Activated T-cell treated with anti-CD3 and anti-CD28 coated beads, Interleukin-2, amount 50 U/mL, for 24 hours (primary cell): ENCODE measurements at regions not wholly inside any gene's neighbourhood (a gene's known extent, or its start where the extent isn't known, plus 50 kb on each side); places are given as distances from the start of the nearest gene placed in this dataset.
"Not testable (repeated sequence)": the region's sequence is repeated elsewhere in the genome, so short reads cannot be mapped to it uniquely, and the experiment has no call there.

Experiments
- DNase-seq: peaks from one replicate; pipeline ENCODE4 v3.0.0-alpha.2; 2020
- H3K27ac Mint-ChIP-seq: 2 replicates; pipeline ENCODE4 v1.8.0; 2020; ENCODE audit warnings: mild to moderate bottlenecking, mixed read lengths
- H3K27me3 Mint-ChIP-seq: 2 replicates; pipeline ENCODE4 v1.8.0; 2020; ENCODE audit warnings: mixed read lengths
- H3K36me3 Mint-ChIP-seq: 2 replicates; pipeline ENCODE4 v1.8.0; 2020; ENCODE audit warnings: low read depth, mixed read lengths
- H3K4me1 Mint-ChIP-seq: 2 replicates; pipeline ENCODE4 v1.8.0; 2020; ENCODE audit warnings: low read depth, mixed read lengths
- H3K4me3 Mint-ChIP-seq: 2 replicates; pipeline ENCODE4 v1.8.0; 2020; ENCODE audit warnings: mild to moderate bottlenecking, moderate library complexity, mixed read lengths
- H3K9me3 Mint-ChIP-seq: 2 replicates; pipeline ENCODE4 v1.8.0; 2020; ENCODE audit warnings: mixed read lengths

DNA sequence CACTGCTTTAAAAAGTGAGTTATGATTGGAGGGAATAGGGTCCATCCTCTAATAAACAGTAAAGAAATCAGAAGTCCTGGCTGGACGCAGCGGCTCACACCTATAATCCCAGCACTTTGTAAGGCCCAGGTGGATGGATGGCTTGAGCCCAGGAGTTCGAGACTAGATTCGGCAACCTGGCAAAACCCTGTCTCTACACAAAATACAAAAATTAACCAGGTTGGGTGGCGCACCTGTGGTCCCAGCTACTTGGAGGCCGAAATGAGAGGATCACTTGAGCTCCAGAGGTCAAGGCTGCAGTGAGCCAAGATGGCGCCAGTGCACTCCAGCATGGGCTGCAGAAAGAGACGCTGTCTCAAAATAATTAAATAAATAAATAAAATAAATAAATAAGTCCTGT, 171.2 kb downstream of the POTEB3 start:
- H3K4me1 Mint-ChIP-seq, result peaks cover 9% of the 10 kb centered on the region
- no peak for DNase-seq
- H3K4me3 Mint-ChIP-seq, result no peak overlapping the region
- H3K27me3 Mint-ChIP-seq, result peaks cover 8% of the 10 kb centered on the region
- no peak overlapping the region for H3K27ac Mint-ChIP-seq
- H3K36me3 Mint-ChIP-seq, result no peaks in the 10 kb centered on the region
- H3K9me3 Mint-ChIP-seq, result no peaks in the 10 kb centered on the region

DNA sequence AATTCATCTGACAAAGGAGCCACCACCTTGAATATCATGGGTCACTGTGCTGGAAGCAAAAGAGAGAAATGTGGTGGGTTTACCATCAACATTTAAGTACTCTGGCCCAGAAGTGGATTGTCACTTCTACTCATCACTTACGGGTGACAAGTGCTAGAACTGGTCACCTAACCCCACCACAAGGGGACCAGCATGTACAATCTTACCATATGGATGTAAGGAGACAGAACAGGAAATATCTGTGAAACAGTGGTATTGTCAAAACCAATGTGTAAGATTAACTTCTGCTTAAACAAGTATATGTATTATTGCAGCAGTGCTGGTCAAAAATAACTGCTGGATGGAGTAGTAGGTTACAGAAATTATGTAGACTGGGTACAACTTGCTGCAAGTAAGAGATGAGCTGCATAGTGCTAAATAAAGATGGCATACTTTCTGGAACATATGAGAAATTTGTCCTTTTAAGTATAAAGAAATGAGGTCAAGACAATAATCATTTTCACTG, 171.8 kb downstream of the POTEB3 start:
- peaks cover 9% of the 10 kb centered on the region for H3K4me1 Mint-ChIP-seq
- H3K4me3 Mint-ChIP-seq, result no peak overlapping the region
- H3K27me3 Mint-ChIP-seq, result peaks cover 8% of the 10 kb centered on the region

GRCh38 chr15:21267671-21268395, 172.5 kb downstream of the POTEB3 start:
- Mint-ChIP-seq H3K4me1 (peaks cover 9% of the 10 kb centered on the region), H3K27ac (no peak overlapping the region), H3K27me3 (peaks cover 8% of the 10 kb centered on the region), H3K9me3 (no peaks in the 10 kb centered on the region), H3K36me3 (no peaks in the 10 kb centered on the region), H3K4me3 (no peak overlapping the region)
- DNase-seq, result no peak

More for the DNA sequence above, 171.8 kb downstream of the POTEB3 start:
- Mint-ChIP-seq H3K9me3 (no peaks in the 10 kb centered on the region), H3K27ac (no peak overlapping the region), H3K36me3 (no peaks in the 10 kb centered on the region)
- no peak for DNase-seq

GRCh38 chr15:21267226-21267625, 173.1 kb downstream of the POTEB3 start:
- no peak for DNase-seq
- H3K27ac Mint-ChIP-seq, result no peak overlapping the region
- H3K4me1 Mint-ChIP-seq, result peaks cover 4% of the 10 kb centered on the region
- H3K9me3 Mint-ChIP-seq, result no peaks in the 10 kb centered on the region
- no peaks in the 10 kb centered on the region for H3K36me3 Mint-ChIP-seq
- peaks cover 8% of the 10 kb centered on the region for H3K27me3 Mint-ChIP-seq
- H3K4me3 Mint-ChIP-seq, result no peak overlapping the region

GRCh38 chr15:21265628-21266027, 174.7 kb downstream of the POTEB3 start:
- not testable (repeated sequence) for H3K36me3 Mint-ChIP-seq, H3K27me3 Mint-ChIP-seq, H3K4me3 Mint-ChIP-seq, DNase-seq, H3K4me1 Mint-ChIP-seq, H3K27ac Mint-ChIP-seq, H3K9me3 Mint-ChIP-seq

GRCh38 chr15:21262851-21263425, 177.4 kb downstream of the POTEB3 start:
- no peaks in the 10 kb centered on the region for H3K4me1 Mint-ChIP-seq
- no peaks in the 10 kb centered on the region for H3K36me3 Mint-ChIP-seq
- H3K27me3 Mint-ChIP-seq, result no peaks in the 10 kb centered on the region
- H3K9me3 Mint-ChIP-seq, result no peaks in the 10 kb centered on the region
- H3K4me3 Mint-ChIP-seq, result no peak overlapping the region
- no peak for DNase-seq
- no peak overlapping the region for H3K27ac Mint-ChIP-seq

- no peaks in the 10 kb centered on the region for H3K27me3 Mint-ChIP-seq
- no peaks in the 10 kb centered on the region for H3K9me3 Mint-ChIP-seq
- H3K27ac Mint-ChIP-seq, result no peak overlapping the region
- no peak overlapping the region for H3K4me3 Mint-ChIP-seq
- H3K4me1 Mint-ChIP-seq, result no peaks in the 10 kb centered on the region
- DNase-seq, result no peak
- H3K36me3 Mint-ChIP-seq, result no peaks in the 10 kb centered on the region
These were observed 178.1 kb downstream of the POTEB3 start for GRCh38 chr15:21261965-21262850.

- H3K9me3 Mint-ChIP-seq, result no peaks in the 10 kb centered on the region
These were observed 178.8 kb downstream of the POTEB3 start for GRCh38 chr15:21261396-21261964.

DNA sequence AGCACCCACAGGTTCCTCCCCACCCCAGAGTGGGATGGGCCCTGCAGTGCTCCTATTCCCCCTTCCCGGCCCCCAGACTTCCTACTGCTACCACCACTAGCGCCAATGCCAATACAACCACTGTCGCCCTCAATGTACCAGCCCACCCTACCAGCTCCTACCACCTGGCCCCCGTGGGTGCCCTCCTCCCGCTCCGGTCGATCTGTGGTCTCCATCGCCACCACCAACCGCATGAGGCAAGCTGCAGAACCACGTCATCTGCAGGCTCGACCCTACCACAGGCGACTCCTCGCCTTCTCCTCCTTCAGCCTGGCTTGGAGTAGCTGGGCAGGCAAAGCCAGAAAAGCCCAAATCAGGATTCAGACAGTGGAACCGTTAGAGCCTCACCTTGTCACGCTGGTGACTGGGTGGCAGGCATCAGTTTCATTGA, 179.3 kb downstream of the POTEB3 start:
- Mint-ChIP-seq H3K4me3 (no peak overlapping the region), H3K4me1 (no peaks in the 10 kb centered on the region), H3K27ac (no peak overlapping the region), H3K9me3 (no peaks in the 10 kb centered on the region), H3K27me3 (no peaks in the 10 kb centered on the region), H3K36me3 (no peaks in the 10 kb centered on the region)
- DNase-seq, result no peak

More at GRCh38 chr15:21261396-21261964, 178.8 kb downstream of the POTEB3 start:
- Mint-ChIP-seq H3K4me3 (no peak overlapping the region), H3K4me1 (no peaks in the 10 kb centered on the region), H3K27me3 (no peaks in the 10 kb centered on the region), H3K27ac (no peak overlapping the region), H3K36me3 (no peaks in the 10 kb centered on the region)
- no peak for DNase-seq

DNA sequence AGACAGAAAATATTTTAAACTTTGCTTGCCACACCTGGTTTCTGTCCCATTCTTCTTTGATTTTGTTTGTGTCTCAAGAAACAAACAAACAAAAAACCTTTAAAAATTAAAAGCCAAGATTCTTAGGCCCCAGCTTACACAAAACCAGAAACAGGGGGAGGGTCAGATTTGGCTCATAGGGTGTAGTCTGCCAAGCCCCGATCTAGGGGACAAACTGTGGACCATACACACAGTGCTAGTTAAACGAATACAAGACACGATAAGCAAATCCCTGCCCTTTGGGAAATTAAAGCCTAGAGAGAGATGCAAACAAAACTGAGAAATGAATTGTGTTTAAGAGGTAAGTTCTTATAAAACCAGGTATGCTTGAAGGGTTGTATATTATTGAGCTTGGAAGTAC, 181.7 kb downstream of the POTEB3 start:
- H3K27ac Mint-ChIP-seq, H3K27me3 Mint-ChIP-seq, H3K36me3 Mint-ChIP-seq, H3K4me1 Mint-ChIP-seq, H3K9me3 Mint-ChIP-seq, DNase-seq, H3K4me3 Mint-ChIP-seq: not testable (repeated sequence)

- not testable (repeated sequence) for H3K27ac Mint-ChIP-seq, H3K36me3 Mint-ChIP-seq, H3K4me1 Mint-ChIP-seq, H3K4me3 Mint-ChIP-seq, H3K27me3 Mint-ChIP-seq, DNase-seq, H3K9me3 Mint-ChIP-seq
These were observed 190.7 kb downstream of the POTEB3 start for GRCh38 chr15:21249508-21250019.
